Uterus (tissue), 2 donors: ENCODE measurements at regions not wholly inside any gene's neighbourhood (a gene's known extent, or its start where the extent isn't known, plus 50 kb on each side); places are given as distances from the start of the nearest gene placed in this dataset.

Experiments
- CTCF ChIP-seq, 4 experiments: fragments of 200-600 bp in 2 of 4; fragments of 450-650 bp in 2 of 4; sonication (generic) in 2 of 4; IDR thresholded peaks; one replicate each; pipeline ENCODE4 v1.5.1; 2016 to 2019; ENCODE audit warnings: antibody characterized with exemption in 4 of 4, mild to moderate bottlenecking in 2 of 4, moderate library complexity in 1 of 4
- POLR2A ChIP-seq, 2 donors: fragments of 450-650 bp; IDR thresholded peaks; one replicate each; pipeline ENCODE4 v1.6.1; 2016; ENCODE audit warnings: antibody characterized with exemption in 2 of 2, mild to moderate bottlenecking in 1 of 2, moderate library complexity in 1 of 2

GRCh38 chr1:30810416-30811080, 53.0 kb upstream of the LAPTM5 start:
- TF ChIP-seq CTCF (IDR thresholded peaks at IDR 0.05): no peak
- TF ChIP-seq POLR2A (IDR thresholded peaks at IDR 0.05): no peak
